Activated CD4-positive, alpha-beta memory T cell treated with anti-CD3 and anti-CD28 coated beads for 36 hours (primary cell): ENCODE measurements at regions not wholly inside any gene's neighbourhood (a gene's known extent, or its start where the extent isn't known, plus 50 kb on each side); places are given as distances from the start of the nearest gene placed in this dataset.
"Not testable (repeated sequence)": the region's sequence is repeated elsewhere in the genome, so short reads cannot be mapped to it uniquely, and the experiment has no call there.

Experiments
- CTCF ChIA-PET: fragments of 350-600 bp; sonication (Branson Sonifier 250); formaldehyde crosslinking; loops from one replicate; lab custom pipeline; 2021; ENCODE audit warnings: antibody characterized with exemption, inconsistent platforms; lab: Charles Lee
- POLR2A ChIA-PET: fragments of 350-600 bp; sonication (Branson Sonifier 250); formaldehyde crosslinking; loops from one replicate; lab custom pipeline; 2021; ENCODE audit warnings: antibody characterized with exemption; lab: Charles Lee
- DNase-seq: peaks from one replicate; pipeline ENCODE4 v3.0.0-alpha.2; 2020
- H3K27ac Mint-ChIP-seq: one replicate; pipeline ENCODE4 v1.8.0; 2021; ENCODE audit warnings: mixed read lengths
- H3K27me3 Mint-ChIP-seq: one replicate; pipeline ENCODE4 v1.8.0; 2021; ENCODE audit warnings: mixed read lengths
- H3K36me3 Mint-ChIP-seq: one replicate; pipeline ENCODE4 v1.8.0; 2021; ENCODE audit warnings: mixed read lengths
- H3K4me1 Mint-ChIP-seq: one replicate; pipeline ENCODE4 v1.8.0; 2021; ENCODE audit warnings: low read depth, mixed read lengths
- H3K4me3 Mint-ChIP-seq: one replicate; pipeline ENCODE4 v1.8.0; 2021; ENCODE audit warnings: mild to moderate bottlenecking, mixed read lengths
- H3K9me3 Mint-ChIP-seq: one replicate; pipeline ENCODE4 v1.8.0; 2021; ENCODE audit warnings: mixed read lengths
- intact Hi-C: fragments of 100-400 bp; cut with micrococcal nuclease; formaldehyde crosslinking; loops from one replicate; pipeline ENCODE4 v1.15.1; 2023

- Mint-ChIP-seq H3K36me3 (no peaks in the 10 kb centered on the region), H3K4me3 (no peak overlapping the region), H3K9me3 (peaks cover 6% of the 10 kb centered on the region), H3K4me1 (no peaks in the 10 kb centered on the region), H3K27me3 (no peaks in the 10 kb centered on the region), H3K27ac (no peak overlapping the region)
- DNase-seq: no peak
- intact Hi-C loops: no loop called here
- ChIA-PET POLR2A (no interaction called here), CTCF (no interaction called here)
Observed at GRCh38 chr1:188729039-188729438, 1748.6 kb downstream of the BRINP3 start.

GRCh38 chr1:188735567-188735966 lies 1742.1 kb downstream of the BRINP3 start:
- POLR2A ChIA-PET: no interaction called here
- H3K27ac Mint-ChIP-seq: no peak overlapping the region
- intact Hi-C loops: no loop called here

GRCh38 chr1:188749275-188749674 lies 1728.4 kb downstream of the BRINP3 start:
- intact Hi-C loops, H3K27ac Mint-ChIP-seq, H3K36me3 Mint-ChIP-seq, POLR2A ChIA-PET, H3K4me3 Mint-ChIP-seq, CTCF ChIA-PET, DNase-seq, H3K4me1 Mint-ChIP-seq, H3K27me3 Mint-ChIP-seq: not testable (repeated sequence)
- peaks cover 17% of the 10 kb centered on the region for H3K9me3 Mint-ChIP-seq

More at GRCh38 chr1:188735567-188735966, 1742.1 kb downstream of the BRINP3 start:
- no peaks in the 10 kb centered on the region for H3K27me3 Mint-ChIP-seq
- CTCF ChIA-PET: no interaction called here
- no peak overlapping the region for H3K4me3 Mint-ChIP-seq
- no peaks in the 10 kb centered on the region for H3K4me1 Mint-ChIP-seq
- H3K36me3 Mint-ChIP-seq: no peaks in the 10 kb centered on the region
- DNase-seq: no peak
- H3K9me3 Mint-ChIP-seq: peaks cover 8% of the 10 kb centered on the region

- H3K27ac Mint-ChIP-seq, POLR2A ChIA-PET, intact Hi-C loops, CTCF ChIA-PET, H3K4me1 Mint-ChIP-seq, H3K36me3 Mint-ChIP-seq, H3K27me3 Mint-ChIP-seq, H3K4me3 Mint-ChIP-seq, DNase-seq: not testable (repeated sequence)
- peaks cover 20% of the 10 kb centered on the region for H3K9me3 Mint-ChIP-seq
Observed at GRCh38 chr1:188752027-188752426, 1725.6 kb downstream of the BRINP3 start.

GRCh38 chr1:188757747-188758146 lies 1719.9 kb downstream of the BRINP3 start:
- intact Hi-C loops, H3K9me3 Mint-ChIP-seq, DNase-seq, H3K4me1 Mint-ChIP-seq, POLR2A ChIA-PET, H3K27ac Mint-ChIP-seq, H3K36me3 Mint-ChIP-seq, CTCF ChIA-PET, H3K27me3 Mint-ChIP-seq, H3K4me3 Mint-ChIP-seq: not testable (repeated sequence)

- H3K4me3 Mint-ChIP-seq: no peak overlapping the region
Observed at GRCh38 chr1:188761226-188761625, 1716.4 kb downstream of the BRINP3 start.

GRCh38 chr1:188762166-188762743 lies 1715.4 kb downstream of the BRINP3 start:
- DNase-seq: no peak
- intact Hi-C loops: no loop called here
- ChIA-PET CTCF (no interaction called here), POLR2A (no interaction called here)
- Mint-ChIP-seq H3K27me3 (no peaks in the 10 kb centered on the region), H3K9me3 (peaks cover 3% of the 10 kb centered on the region), H3K27ac (no peak overlapping the region), H3K36me3 (no peaks in the 10 kb centered on the region), H3K4me3 (no peak overlapping the region), H3K4me1 (no peaks in the 10 kb centered on the region)

More at GRCh38 chr1:188761226-188761625, 1716.4 kb downstream of the BRINP3 start:
- Mint-ChIP-seq H3K4me1 (no peaks in the 10 kb centered on the region), H3K27me3 (no peaks in the 10 kb centered on the region), H3K36me3 (no peaks in the 10 kb centered on the region), H3K9me3 (peaks cover 3% of the 10 kb centered on the region), H3K27ac (no peak overlapping the region)
- CTCF ChIA-PET: no interaction called here
- intact Hi-C loops: no loop called here
- POLR2A ChIA-PET: no interaction called here
- no peak for DNase-seq

- intact Hi-C loops: no loop called here
- POLR2A ChIA-PET: no interaction called here
- peaks cover 3% of the 10 kb centered on the region for H3K9me3 Mint-ChIP-seq
- DNase-seq: no peak
- no peaks in the 10 kb centered on the region for H3K36me3 Mint-ChIP-seq
- CTCF ChIA-PET: no interaction called here
- H3K4me1 Mint-ChIP-seq: no peaks in the 10 kb centered on the region
- H3K27ac Mint-ChIP-seq: no peak overlapping the region
- no peaks in the 10 kb centered on the region for H3K27me3 Mint-ChIP-seq
- H3K4me3 Mint-ChIP-seq: no peak overlapping the region
Observed at GRCh38 chr1:188763541-188763940, 1714.1 kb downstream of the BRINP3 start.

- no peak for DNase-seq
- Mint-ChIP-seq H3K27ac (no peak overlapping the region), H3K9me3 (peaks cover 9% of the 10 kb centered on the region), H3K4me3 (no peak overlapping the region), H3K27me3 (no peaks in the 10 kb centered on the region), H3K4me1 (no peaks in the 10 kb centered on the region), H3K36me3 (no peaks in the 10 kb centered on the region)
- ChIA-PET POLR2A (no interaction called here), CTCF (no interaction called here)
- intact Hi-C loops: no loop called here
Observed at GRCh38 chr1:188769181-188769580, 1708.5 kb downstream of the BRINP3 start.

GRCh38 chr1:188769936-188770335 lies 1707.7 kb downstream of the BRINP3 start:
- Mint-ChIP-seq H3K4me3 (no peak overlapping the region), H3K9me3 (peaks cover 9% of the 10 kb centered on the region), H3K27me3 (no peaks in the 10 kb centered on the region), H3K4me1 (no peaks in the 10 kb centered on the region), H3K36me3 (no peaks in the 10 kb centered on the region), H3K27ac (no peak overlapping the region)
- CTCF ChIA-PET: no interaction called here
- intact Hi-C loops: no loop called here
- DNase-seq: no peak
- POLR2A ChIA-PET: no interaction called here

GRCh38 chr1:188778578-188778977 lies 1699.1 kb downstream of the BRINP3 start:
- ChIA-PET CTCF (no interaction called here), POLR2A (no interaction called here)
- no peaks in the 10 kb centered on the region for H3K36me3 Mint-ChIP-seq
- no peaks in the 10 kb centered on the region for H3K27me3 Mint-ChIP-seq
- H3K9me3 Mint-ChIP-seq: peaks cover 11% of the 10 kb centered on the region
- H3K4me1 Mint-ChIP-seq: no peaks in the 10 kb centered on the region
- intact Hi-C loops: no loop called here
- H3K27ac Mint-ChIP-seq: no peak overlapping the region
- DNase-seq: no peak
- H3K4me3 Mint-ChIP-seq: no peak overlapping the region

- Mint-ChIP-seq H3K4me1 (no peaks in the 10 kb centered on the region), H3K36me3 (no peaks in the 10 kb centered on the region), H3K9me3 (peaks cover 5% of the 10 kb centered on the region), H3K27me3 (no peaks in the 10 kb centered on the region), H3K27ac (no peak overlapping the region), H3K4me3 (no peak overlapping the region)
- intact Hi-C loops: no loop called here
- DNase-seq: no peak
- ChIA-PET POLR2A (no interaction called here), CTCF (no interaction called here)
Observed at GRCh38 chr1:188782220-188782841, 1695.3 kb downstream of the BRINP3 start.

GRCh38 chr1:188794969-188795368 lies 1682.7 kb downstream of the BRINP3 start:
- DNase-seq: no peak
- POLR2A ChIA-PET: no interaction called here
- Mint-ChIP-seq H3K27ac (no peak overlapping the region), H3K4me3 (no peak overlapping the region), H3K9me3 (peaks cover 21% of the 10 kb centered on the region), H3K4me1 (no peaks in the 10 kb centered on the region), H3K27me3 (no peaks in the 10 kb centered on the region), H3K36me3 (no peaks in the 10 kb centered on the region)
- intact Hi-C loops: no loop called here
- CTCF ChIA-PET: no interaction called here
